ENCODE measurements at regions not wholly inside any gene's neighbourhood (a gene's known extent, or its start where the extent isn't known, plus 50 kb on each side); places are given as distances from the start of the nearest gene placed in this dataset.

DNA sequence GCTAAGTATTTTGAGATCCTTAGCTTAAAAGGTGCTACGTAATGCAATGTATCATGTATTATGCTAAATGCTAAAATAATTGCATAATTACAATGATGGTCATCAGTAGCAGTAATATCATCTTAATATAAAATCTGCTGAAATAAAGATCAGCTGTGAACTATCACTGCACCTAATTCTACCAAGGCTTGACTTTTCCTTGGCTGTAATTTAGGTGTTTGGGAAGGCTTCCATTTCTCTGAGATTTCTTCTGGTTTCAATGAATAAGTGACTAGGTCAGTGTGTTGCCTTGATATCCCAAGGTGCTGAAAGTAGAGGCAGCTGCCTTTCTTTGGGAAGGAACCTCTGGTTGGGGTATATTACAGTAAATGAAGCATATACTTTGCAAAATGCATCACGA lies 376.1 kb downstream of the STK39 start:
- H3K4me3 ChIP-seq (replicated peaks in 1 of 2; ENCODE audit: low read depth in 2 of 2, low read length in 2 of 2), result no peak overlapping the region
- DNase-seq (ENCODE audit: low read depth in 2 of 2), result no peak
- TF ChIP-seq, protein P1, sequence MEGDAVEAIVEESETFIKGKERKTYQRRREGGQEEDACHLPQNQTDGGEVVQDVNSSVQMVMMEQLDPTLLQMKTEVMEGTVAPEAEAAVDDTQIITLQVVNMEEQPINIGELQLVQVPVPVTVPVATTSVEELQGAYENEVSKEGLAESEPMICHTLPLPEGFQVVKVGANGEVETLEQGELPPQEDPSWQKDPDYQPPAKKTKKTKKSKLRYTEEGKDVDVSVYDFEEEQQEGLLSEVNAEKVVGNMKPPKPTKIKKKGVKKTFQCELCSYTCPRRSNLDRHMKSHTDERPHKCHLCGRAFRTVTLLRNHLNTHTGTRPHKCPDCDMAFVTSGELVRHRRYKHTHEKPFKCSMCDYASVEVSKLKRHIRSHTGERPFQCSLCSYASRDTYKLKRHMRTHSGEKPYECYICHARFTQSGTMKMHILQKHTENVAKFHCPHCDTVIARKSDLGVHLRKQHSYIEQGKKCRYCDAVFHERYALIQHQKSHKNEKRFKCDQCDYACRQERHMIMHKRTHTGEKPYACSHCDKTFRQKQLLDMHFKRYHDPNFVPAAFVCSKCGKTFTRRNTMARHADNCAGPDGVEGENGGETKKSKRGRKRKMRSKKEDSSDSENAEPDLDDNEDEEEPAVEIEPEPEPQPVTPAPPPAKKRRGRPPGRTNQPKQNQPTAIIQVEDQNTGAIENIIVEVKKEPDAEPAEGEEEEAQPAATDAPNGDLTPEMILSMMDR (IDR thresholded peaks at IDR 0.05; ENCODE audit: low read depth, low read length), result no peak

DNA sequence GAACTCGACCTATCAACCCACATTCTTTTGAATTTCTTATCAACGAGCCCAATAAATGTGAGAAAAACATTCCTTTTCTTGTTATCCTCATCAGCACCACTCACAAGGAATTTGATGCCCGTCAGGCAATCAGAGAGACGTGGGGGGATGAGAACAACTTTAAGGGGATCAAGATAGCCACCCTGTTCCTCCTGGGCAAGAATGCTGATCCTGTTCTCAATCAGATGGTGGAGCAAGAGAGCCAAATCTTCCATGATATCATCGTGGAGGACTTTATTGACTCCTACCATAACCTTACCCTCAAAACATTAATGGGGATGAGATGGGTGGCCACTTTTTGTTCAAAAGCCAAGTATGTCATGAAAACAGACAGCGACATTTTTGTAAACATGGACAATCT lies 378.2 kb downstream of the STK39 start:
- TF ChIP-seq, protein P1 (IDR thresholded peaks at IDR 0.05; ENCODE audit: low read depth, low read length), result no peak
- DNase-seq (ENCODE audit: low read depth in 2 of 2), result no peak
- H3K4me3 ChIP-seq (replicated peaks in 1 of 2; ENCODE audit: low read depth in 2 of 2, low read length in 2 of 2), result no peak overlapping the region

DNA sequence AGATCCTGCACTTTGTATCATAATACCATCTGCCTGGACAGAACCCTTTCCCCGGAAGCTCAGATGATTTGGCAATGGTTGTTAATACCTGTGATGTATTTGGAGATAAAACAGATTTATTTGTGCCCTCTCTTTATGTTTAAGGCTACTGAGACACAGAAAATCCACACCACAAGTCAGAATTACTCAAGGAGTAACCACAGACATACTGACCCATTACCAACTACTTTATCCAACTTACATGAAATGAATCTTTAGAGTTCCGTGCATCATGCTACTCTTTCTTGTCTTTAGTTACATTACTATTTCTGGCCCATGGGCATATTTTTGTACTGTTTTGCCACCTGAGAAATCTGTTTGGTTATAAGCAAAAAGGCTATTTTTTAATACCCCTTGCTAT lies 384.0 kb downstream of the STK39 start:
- DNase-seq (ENCODE audit: low read depth in 2 of 2), result no peak
- TF ChIP-seq, protein P1 (IDR thresholded peaks at IDR 0.05; ENCODE audit: low read depth, low read length), result no peak
- no peak overlapping the region for H3K4me3 ChIP-seq (replicated peaks in 1 of 2; ENCODE audit: low read depth in 2 of 2, low read length in 2 of 2)

DNA sequence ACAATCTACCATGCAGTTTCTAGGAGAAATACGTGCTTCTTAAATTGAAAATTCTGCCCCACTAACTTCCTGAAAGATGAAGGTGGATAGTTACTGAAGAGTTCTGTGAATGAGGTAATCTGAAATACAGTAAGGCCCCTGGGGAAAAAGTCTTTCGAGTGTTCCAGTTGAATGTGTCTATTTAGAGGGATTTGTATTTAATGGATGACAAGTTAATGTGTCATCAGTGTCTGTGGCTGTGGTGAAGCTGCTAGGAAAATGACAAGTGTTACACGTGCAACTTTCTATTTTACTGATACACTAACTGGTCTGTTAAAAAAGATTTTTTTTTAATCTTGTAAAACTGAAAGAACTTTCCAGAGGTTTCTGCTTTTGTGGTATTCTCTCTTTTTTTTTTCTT lies 384.6 kb downstream of the STK39 start:
- DNase-seq (ENCODE audit: low read depth in 2 of 2), result peak in 1 of 2 donors; percentile 47
- H3K4me3 ChIP-seq (replicated peaks in 1 of 2; ENCODE audit: low read depth in 2 of 2, low read length in 2 of 2), result no peak overlapping the region
- TF ChIP-seq, protein P1 (IDR thresholded peaks at IDR 0.05; ENCODE audit: low read depth, low read length), result no peak

DNA sequence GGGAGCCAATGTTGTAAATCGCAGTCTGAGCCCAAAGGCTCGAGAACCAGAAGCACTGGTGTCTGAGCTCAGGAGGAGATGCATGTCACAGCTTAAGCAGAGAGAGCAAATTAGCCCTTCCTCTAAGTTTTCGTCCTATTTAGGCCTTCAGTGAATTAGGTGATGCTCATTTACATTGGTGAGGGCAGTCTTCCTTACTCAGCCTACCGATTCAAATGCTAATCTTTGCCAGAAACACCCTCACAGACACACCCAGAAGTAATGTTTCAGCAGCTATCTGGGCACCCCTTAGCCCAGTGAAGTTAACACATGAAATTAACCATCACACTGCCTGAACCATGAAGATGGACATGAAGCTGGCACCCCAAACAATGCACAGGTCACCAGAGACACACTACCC lies 385.1 kb downstream of the STK39 start:
- H3K4me3 ChIP-seq (replicated peaks in 1 of 2; ENCODE audit: low read depth in 2 of 2, low read length in 2 of 2), result no peak overlapping the region
- TF ChIP-seq, protein P1 (IDR thresholded peaks at IDR 0.05; ENCODE audit: low read depth, low read length), result no peak
- no peak for DNase-seq (ENCODE audit: low read depth in 2 of 2)

DNA sequence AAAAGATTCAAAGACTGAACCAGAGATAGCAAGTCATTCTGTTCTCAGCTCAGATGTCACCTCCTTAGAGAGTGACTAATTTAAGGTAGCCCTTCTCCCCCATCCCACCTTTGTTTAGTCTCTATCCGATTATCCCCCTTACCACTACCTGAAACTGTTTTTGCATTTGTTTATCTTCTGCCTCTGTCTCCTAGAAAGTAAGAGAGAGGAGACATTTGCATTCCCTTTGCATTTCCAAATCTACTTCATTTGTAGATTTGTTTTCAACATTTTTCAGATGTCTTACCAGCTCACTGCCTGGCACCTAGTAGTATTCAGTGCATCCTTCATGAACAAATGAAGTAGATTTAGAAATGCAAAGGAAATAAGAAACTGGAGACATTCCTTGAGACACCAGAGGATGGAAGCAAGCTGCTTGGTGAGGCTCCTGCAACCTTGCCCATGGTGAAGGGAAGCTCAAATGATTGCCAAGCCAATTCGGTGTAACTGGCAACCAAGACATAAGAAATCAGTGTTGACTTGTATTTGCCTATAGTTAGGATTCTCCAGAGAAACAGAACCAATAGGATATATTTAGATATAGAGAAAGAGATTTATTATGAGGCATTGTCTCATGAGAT lies 385.7 kb downstream of the STK39 start:
- TF ChIP-seq, protein P1 (IDR thresholded peaks at IDR 0.05; ENCODE audit: low read depth, low read length), result no peak
- H3K4me3 ChIP-seq (replicated peaks in 1 of 2; ENCODE audit: low read depth in 2 of 2, low read length in 2 of 2), result no peak overlapping the region
- DNase-seq (ENCODE audit: low read depth in 2 of 2), result no peak

DNA sequence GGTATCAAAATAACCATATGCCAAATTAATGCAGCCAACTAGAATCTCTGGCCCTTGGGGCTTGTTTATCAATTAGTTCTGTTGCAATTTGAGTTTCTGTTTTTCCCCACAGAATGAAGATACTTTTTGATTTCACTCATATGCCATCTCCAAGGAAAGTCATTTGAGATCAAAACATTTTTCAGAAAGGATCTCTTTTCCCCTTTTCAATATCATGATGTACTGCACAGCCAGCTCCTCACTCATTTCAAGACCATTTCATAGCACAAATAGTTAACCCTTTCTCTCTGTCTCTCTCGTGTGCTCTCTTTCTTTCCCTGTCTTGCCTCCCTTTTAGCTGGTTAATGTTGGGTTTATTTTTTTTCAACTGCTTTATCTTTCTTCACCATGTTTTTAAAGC lies 387.3 kb downstream of the STK39 start:
- TF ChIP-seq, protein P1 (IDR thresholded peaks at IDR 0.05; ENCODE audit: low read depth, low read length), result no peak
- DNase-seq (ENCODE audit: low read depth in 2 of 2), result no peak
- no peak overlapping the region for H3K4me3 ChIP-seq (replicated peaks in 1 of 2; ENCODE audit: low read depth in 2 of 2, low read length in 2 of 2)
